PC-3 (cell line): ENCODE measurements at regions not wholly inside any gene's neighbourhood (a gene's known extent, or its start where the extent isn't known, plus 50 kb on each side); places are given as distances from the start of the nearest gene placed in this dataset.
A peak's percentile ranks its signal among the peaks of the same experiment; 100 is the strongest.
"Not testable (repeated sequence)": the region's sequence is repeated elsewhere in the genome, so short reads cannot be mapped to it uniquely, and the experiment has no call there.

Source experiments
- ATAC-seq: fragments of 200-7000 bp; cut with Tn5 transposase; 2 replicates; pipeline ENCODE4 v1.9.1; 2020; ENCODE audit warnings: mild to moderate bottlenecking, moderate library complexity
- BruUV-seq: library from RNA; stranded (reverse); fragments of 400-500 nt; replicated peaks from 2 replicates; lab custom pipeline; 2021; lab: Mats Ljungman, UMichigan
- CTCF ChIA-PET: fragments of 300-600 bp; sonication (Branson Sonifier 250); formaldehyde crosslinking; loops from one replicate; lab custom pipeline; 2022; ENCODE audit warnings: antibody characterized with exemption; lab: Charles Lee
- POLR2A ChIA-PET: fragments of 300-600 bp; sonication (Branson Sonifier 250); formaldehyde crosslinking; loops from one replicate; lab custom pipeline; 2022; ENCODE audit warnings: antibody characterized with exemption; ENCODE audit not compliant: unreplicated experiment; lab: Charles Lee
- DNase-seq: peaks from one replicate; pipeline ENCODE4 v3.0.0-alpha.2; 2015
- H2AFZ ChIP-seq: fragments of 300-600 bp; sonication (generic); 2 replicates; pipeline ENCODE4 v1.6.0; 2016; ENCODE audit warnings: antibody characterized with exemption, low read length
- H3F3A ChIP-seq: fragments of 300-600 bp; sonication (generic); one replicate; pipeline ENCODE4 v1.6.0; 2017; ENCODE audit warnings: antibody characterized with exemption, low read length, control low read depth, mild to moderate bottlenecking; ENCODE audit not compliant: unreplicated experiment
- H3K27ac ChIP-seq: fragments of 300-600 bp; sonication (generic); 2 replicates; pipeline ENCODE4 v1.5.1; 2016; ENCODE audit warnings: mild to moderate bottlenecking, low read length
- H3K27me3 ChIP-seq: fragments of 300-600 bp; sonication (generic); 2 replicates; pipeline ENCODE4 v1.6.1; 2016; ENCODE audit warnings: low read length, mixed read lengths
- H3K36me3 ChIP-seq: fragments of 300-600 bp; sonication (generic); 2 replicates; pipeline ENCODE4 v1.6.1; 2016; ENCODE audit warnings: low read depth, mixed run types, low read length, mixed read lengths
- H3K4me1 ChIP-seq: fragments of 300-600 bp; sonication (generic); 2 replicates; pipeline ENCODE4 v1.5.1; 2016; ENCODE audit warnings: low read length; ENCODE audit not compliant: insufficient read depth
- H3K4me2 ChIP-seq: fragments of 300-600 bp; sonication (generic); 2 replicates; pipeline ENCODE4 v1.6.0; 2016; ENCODE audit warnings: low read length
- H3K4me3 ChIP-seq: fragments of 300-600 bp; sonication (generic); 2 replicates; pipeline ENCODE4 v1.5.1; 2016; ENCODE audit warnings: mild to moderate bottlenecking, low read length, mixed read lengths
- H3K79me2 ChIP-seq: fragments of 300-600 bp; sonication (generic); 2 replicates; pipeline ENCODE4 v1.6.1; 2017; ENCODE audit warnings: low read length, mixed read lengths
- H3K9ac ChIP-seq: fragments of 300-600 bp; sonication (generic); 2 replicates; pipeline ENCODE4 v1.6.0; 2016; ENCODE audit warnings: mild to moderate bottlenecking, low read length
- H3K9me2 ChIP-seq: fragments of 300-600 bp; sonication (generic); replicated peaks from 2 replicates; pipeline ENCODE4 v1.6.1; 2016; ENCODE audit warnings: mixed run types, low read length, mixed read lengths
- H3K9me3 ChIP-seq: fragments of 300-600 bp; sonication (generic); 2 replicates; pipeline ENCODE4 v1.6.1; 2016; ENCODE audit warnings: low read length, mixed read lengths
- H4K20me1 ChIP-seq: fragments of 300-600 bp; sonication (generic); 2 replicates; pipeline ENCODE4 v1.6.1; 2016; ENCODE audit warnings: low read length, mixed read lengths
- EZH2 ChIP-seq: fragments of 300-600 bp; sonication (generic); IDR thresholded peaks from one replicate; pipeline ENCODE4 v1.6.1; 2017; ENCODE audit warnings: antibody characterized with exemption, mild to moderate bottlenecking, low read length; ENCODE audit not compliant: unreplicated experiment
- EZH2phosphoT487 ChIP-seq: fragments of 300-600 bp; sonication (generic); IDR thresholded peaks from 2 replicates; pipeline ENCODE4 v1.6.1; 2018; ENCODE audit warnings: mild to moderate bottlenecking, antibody characterized with exemption, low read length, borderline replicate concordance
- intact Hi-C: fragments of 100-400 bp; cut with micrococcal nuclease; formaldehyde crosslinking; loops from 2 replicates; pipeline ENCODE4 v1.9.0; 2023
- TF ChIP-seq, protein P1 (sequence below): fragments of 300-600 bp; sonication (generic); conservative IDR thresholded peaks from 2 replicates; pipeline ENCODE4 v1.5.1; 2017; ENCODE audit warnings: antibody characterized with exemption, low read depth, mild to moderate bottlenecking, low read length

DNA sequence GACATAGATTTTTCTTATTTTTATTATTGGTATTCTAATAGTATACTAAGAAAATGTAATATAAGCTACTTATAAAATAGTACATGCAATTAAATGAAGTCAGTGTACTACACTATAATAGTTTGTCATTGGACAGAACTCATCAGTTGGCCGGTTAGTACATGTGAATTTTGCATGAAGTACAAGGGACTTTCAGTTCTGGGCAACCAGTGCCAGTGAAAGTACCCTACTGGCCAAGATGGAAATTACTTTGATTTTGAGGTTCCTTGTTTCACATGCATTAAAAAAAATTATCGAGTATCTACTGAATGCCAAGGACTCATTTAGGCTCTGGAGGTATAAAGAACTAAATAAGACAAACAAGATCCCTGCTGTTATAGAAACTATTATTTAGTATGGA is 213.4 kb upstream of the ELL2 start:
- no peaks in the 10 kb centered on the region for H3K9me2 ChIP-seq
- H3K27ac ChIP-seq: no peak overlapping the region
- H3K27me3 ChIP-seq: no peaks in the 10 kb centered on the region
- H3F3A ChIP-seq: peaks cover 6% of the 10 kb centered on the region
- no peaks in the 10 kb centered on the region for H4K20me1 ChIP-seq
- no peak overlapping the region for H2AFZ ChIP-seq
- ATAC-seq (no peak), DNase-seq (peak; percentile 43)
- no peaks in the 10 kb centered on the region for H3K36me3 ChIP-seq
- no TSS peak for BruUV-seq
- peaks cover 41% of the 10 kb centered on the region for H3K4me1 ChIP-seq
- no peak overlapping the region for H3K4me3 ChIP-seq
- intact Hi-C loops: loop anchor here (5.0 kb wide), 2 partner anchors 52 to 82 kb away; no protein-coding TSS in a partner anchor
- TF ChIP-seq, protein P1, sequence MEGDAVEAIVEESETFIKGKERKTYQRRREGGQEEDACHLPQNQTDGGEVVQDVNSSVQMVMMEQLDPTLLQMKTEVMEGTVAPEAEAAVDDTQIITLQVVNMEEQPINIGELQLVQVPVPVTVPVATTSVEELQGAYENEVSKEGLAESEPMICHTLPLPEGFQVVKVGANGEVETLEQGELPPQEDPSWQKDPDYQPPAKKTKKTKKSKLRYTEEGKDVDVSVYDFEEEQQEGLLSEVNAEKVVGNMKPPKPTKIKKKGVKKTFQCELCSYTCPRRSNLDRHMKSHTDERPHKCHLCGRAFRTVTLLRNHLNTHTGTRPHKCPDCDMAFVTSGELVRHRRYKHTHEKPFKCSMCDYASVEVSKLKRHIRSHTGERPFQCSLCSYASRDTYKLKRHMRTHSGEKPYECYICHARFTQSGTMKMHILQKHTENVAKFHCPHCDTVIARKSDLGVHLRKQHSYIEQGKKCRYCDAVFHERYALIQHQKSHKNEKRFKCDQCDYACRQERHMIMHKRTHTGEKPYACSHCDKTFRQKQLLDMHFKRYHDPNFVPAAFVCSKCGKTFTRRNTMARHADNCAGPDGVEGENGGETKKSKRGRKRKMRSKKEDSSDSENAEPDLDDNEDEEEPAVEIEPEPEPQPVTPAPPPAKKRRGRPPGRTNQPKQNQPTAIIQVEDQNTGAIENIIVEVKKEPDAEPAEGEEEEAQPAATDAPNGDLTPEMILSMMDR: peak; percentile 43; the same call in 1 of the 2 replicates
- TF ChIP-seq EZH2phosphoT487: no peak
- H3K9ac ChIP-seq: no peak overlapping the region
- H3K9me3 ChIP-seq: no peaks in the 10 kb centered on the region
- ChIA-PET CTCF (no interaction called here), POLR2A (no interaction called here)
- no peak overlapping the region for H3K4me2 ChIP-seq
- no peaks in the 10 kb centered on the region for H3K79me2 ChIP-seq

DNA sequence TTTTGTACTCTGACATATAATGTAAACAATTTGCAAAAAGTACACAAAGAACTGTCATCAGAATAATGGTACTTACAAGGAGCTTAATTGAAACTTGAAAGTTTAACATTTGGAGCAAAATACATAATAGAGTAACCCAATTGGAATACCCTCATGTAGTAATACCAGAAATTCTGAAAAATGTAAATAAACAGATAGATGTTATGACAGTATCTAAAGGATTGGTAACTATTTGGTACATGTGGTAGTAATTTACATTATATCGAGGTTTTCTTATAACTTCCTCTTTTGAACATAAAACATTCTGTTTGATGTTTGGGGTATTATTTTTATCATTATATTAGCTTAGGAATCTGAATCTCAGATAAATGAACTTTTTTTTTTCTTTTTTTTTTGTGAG is 211.7 kb upstream of the ELL2 start:
- no peaks in the 10 kb centered on the region for H3K9me2 ChIP-seq
- POLR2A ChIA-PET: interaction anchor here (0.6 kb wide), 1 partner anchor 72 kb away, joined by 7 read pairs; no protein-coding TSS in a partner anchor
- H3K27ac ChIP-seq: no peak overlapping the region
- H3K4me1 ChIP-seq: peaks cover 23% of the 10 kb centered on the region
- no peaks in the 10 kb centered on the region for H3K27me3 ChIP-seq
- CTCF ChIA-PET: no interaction called here
- no peak overlapping the region for H3K9ac ChIP-seq
- H3K36me3 ChIP-seq: no peaks in the 10 kb centered on the region
- no peaks in the 10 kb centered on the region for H4K20me1 ChIP-seq
- BruUV-seq: no TSS peak
- no peak for DNase-seq
- ATAC-seq: no peak
- no peak overlapping the region for H2AFZ ChIP-seq
- H3K4me3 ChIP-seq: no peak overlapping the region
- H3F3A ChIP-seq: peaks cover 6% of the 10 kb centered on the region
- no peaks in the 10 kb centered on the region for H3K9me3 ChIP-seq
- intact Hi-C loops: no loop called here
- no peaks in the 10 kb centered on the region for H3K79me2 ChIP-seq
- H3K4me2 ChIP-seq: no peak overlapping the region
- TF ChIP-seq, protein P1: no peak
- TF ChIP-seq EZH2: no peak
- TF ChIP-seq EZH2phosphoT487: no peak

DNA sequence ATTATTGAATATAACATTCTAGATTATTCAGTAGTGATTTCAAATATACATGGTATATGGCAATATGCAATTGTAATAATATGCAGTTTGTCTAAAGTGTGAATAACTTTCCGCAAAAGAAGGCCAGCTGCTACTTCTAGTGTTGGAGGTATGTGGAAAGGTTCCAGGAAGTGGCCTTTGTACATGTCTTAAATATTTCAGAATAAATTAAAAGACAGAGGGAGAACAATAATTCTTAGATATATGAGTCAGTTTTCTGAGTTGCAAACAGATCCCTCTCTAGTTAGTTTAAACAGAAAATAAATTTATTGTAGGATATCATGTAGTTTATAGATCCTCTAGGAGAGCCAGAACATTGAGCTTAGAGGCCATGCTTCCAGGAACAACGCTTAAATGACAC is 210.8 kb upstream of the ELL2 start:
- no peaks in the 10 kb centered on the region for H4K20me1 ChIP-seq
- ChIA-PET POLR2A (no interaction called here), CTCF (no interaction called here)
- no peaks in the 10 kb centered on the region for H3K36me3 ChIP-seq
- no peak overlapping the region for H3K4me2 ChIP-seq
- no peaks in the 10 kb centered on the region for H3K79me2 ChIP-seq
- DNase-seq (no peak), ATAC-seq (peak; percentile 46)
- H3K9me2 ChIP-seq: no peaks in the 10 kb centered on the region
- H3K27ac ChIP-seq: no peak overlapping the region
- H2AFZ ChIP-seq: no peak overlapping the region
- H3K9me3 ChIP-seq: no peaks in the 10 kb centered on the region
- H3K4me1 ChIP-seq: peaks cover 15% of the 10 kb centered on the region
- intact Hi-C loops: no loop called here
- BruUV-seq: no TSS peak
- no peaks in the 10 kb centered on the region for H3K27me3 ChIP-seq
- TF ChIP-seq EZH2 (no peak), EZH2phosphoT487 (no peak)
- TF ChIP-seq, protein P1: no peak
- no peak overlapping the region for H3K4me3 ChIP-seq
- no peak overlapping the region for H3K9ac ChIP-seq
- no peaks in the 10 kb centered on the region for H3F3A ChIP-seq

DNA sequence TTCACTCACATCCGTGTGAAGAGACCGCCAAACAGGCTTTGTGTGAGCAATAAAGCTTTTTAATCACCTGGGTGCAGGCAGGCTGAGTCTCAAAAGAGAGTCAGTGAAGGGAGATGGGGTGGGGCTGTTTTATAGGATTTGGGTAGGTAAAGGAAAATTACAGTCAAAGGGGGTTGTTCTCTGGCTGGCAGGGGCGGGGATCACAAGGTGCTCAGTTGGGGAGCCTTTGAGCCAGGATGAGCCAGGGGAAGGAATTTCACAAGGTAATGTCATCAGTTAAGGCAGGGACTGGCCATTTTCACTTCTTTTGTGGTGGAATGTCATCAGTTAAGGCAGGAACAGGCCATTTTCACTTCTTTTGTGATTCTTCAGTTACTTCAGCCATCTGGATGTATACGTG is 210.3 kb upstream of the ELL2 start:
- H3K4me2 ChIP-seq, BruUV-seq, H3F3A ChIP-seq, intact Hi-C loops, ATAC-seq, H3K79me2 ChIP-seq, POLR2A ChIA-PET, CTCF ChIA-PET, H4K20me1 ChIP-seq, H3K9ac ChIP-seq, H3K4me3 ChIP-seq, H3K9me2 ChIP-seq, H3K9me3 ChIP-seq, H3K27ac ChIP-seq, DNase-seq, H3K36me3 ChIP-seq, H2AFZ ChIP-seq, H3K27me3 ChIP-seq: not testable (repeated sequence)
- peaks cover 12% of the 10 kb centered on the region for H3K4me1 ChIP-seq
